Stimulated activated CD4-positive, alpha-beta T cell treated with anti-CD3 and anti-CD28 coated beads, Interleukin-15, amount 100 ng/mL, for 24 hours (primary cell): ENCODE measurements at regions not wholly inside any gene's neighbourhood (a gene's known extent, or its start where the extent isn't known, plus 50 kb on each side); places are given as distances from the start of the nearest gene placed in this dataset.
"Not testable (repeated sequence)": the region's sequence is repeated elsewhere in the genome, so short reads cannot be mapped to it uniquely, and the experiment has no call there.

Source experiments
- DNase-seq: peaks from one replicate; pipeline ENCODE4 v3.0.0-alpha.2; 2020

- no peak for DNase-seq
These were observed 1368.7 kb downstream of the UQCRFS1 start for GRCh38 chr19:27844261-27844660.

- DNase-seq: no peak
These were observed 1369.1 kb downstream of the UQCRFS1 start for GRCh38 chr19:27843861-27844260.

GRCh38 chr19:27833031-27833430, 1379.9 kb downstream of the UQCRFS1 start:
- no peak for DNase-seq

GRCh38 chr19:27828829-27829228, 1384.1 kb downstream of the UQCRFS1 start:
- no peak for DNase-seq

- no peak for DNase-seq
These were observed 1388.8 kb downstream of the UQCRFS1 start for GRCh38 chr19:27824108-27824507.

- DNase-seq: no peak
These were observed 1390.6 kb downstream of the UQCRFS1 start for GRCh38 chr19:27822336-27822735.

GRCh38 chr19:27821418-27822018, 1391.4 kb downstream of the UQCRFS1 start:
- DNase-seq: no peak

GRCh38 chr19:27815985-27816384, 1397.0 kb downstream of the UQCRFS1 start:
- no peak for DNase-seq

GRCh38 chr19:27814834-27815233, 1398.1 kb downstream of the UQCRFS1 start:
- DNase-seq: not testable (repeated sequence)

- not testable (repeated sequence) for DNase-seq
These were observed 1398.7 kb downstream of the UQCRFS1 start for GRCh38 chr19:27814274-27814673.

GRCh38 chr19:27806471-27807070, 1406.4 kb downstream of the UQCRFS1 start:
- no peak for DNase-seq

- DNase-seq: no peak
These were observed 1407.1 kb downstream of the UQCRFS1 start for GRCh38 chr19:27805848-27806247.

GRCh38 chr19:27802293-27802692, 1410.7 kb downstream of the UQCRFS1 start:
- peak; percentile 15 for DNase-seq

- DNase-seq: no peak
These were observed 1416.4 kb downstream of the UQCRFS1 start for GRCh38 chr19:27796540-27796939.

- DNase-seq: no peak
These were observed 1416.9 kb downstream of the UQCRFS1 start for GRCh38 chr19:27796073-27796472.

GRCh38 chr19:27795369-27795768, 1417.6 kb downstream of the UQCRFS1 start:
- no peak for DNase-seq

- DNase-seq: no peak
These were observed 1418.4 kb downstream of the UQCRFS1 start for GRCh38 chr19:27794494-27795042.

GRCh38 chr19:27793644-27794493, 1419.1 kb downstream of the UQCRFS1 start:
- DNase-seq: peak; percentile 93

- peak; percentile 86 for DNase-seq
These were observed 1419.8 kb downstream of the UQCRFS1 start for GRCh38 chr19:27793128-27793643.

- no peak for DNase-seq
These were observed 1420.3 kb downstream of the UQCRFS1 start for GRCh38 chr19:27792576-27793127.

- no peak for DNase-seq
These were observed 1432.4 kb downstream of the UQCRFS1 start for GRCh38 chr19:27780367-27781075.

- no peak for DNase-seq
These were observed 1433.0 kb downstream of the UQCRFS1 start for GRCh38 chr19:27779954-27780353.
